OCI-LY7 (cell line): ENCODE measurements at regions not wholly inside any gene's neighbourhood (a gene's known extent, or its start where the extent isn't known, plus 50 kb on each side); places are given as distances from the start of the nearest gene placed in this dataset.

Experiments used
- EZH2phosphoT487 ChIP-seq: fragments of 200-600 bp; sonication (generic); IDR thresholded peaks from 2 replicates; pipeline ENCODE4 v1.6.1; 2018; ENCODE audit warnings: low read depth, borderline replicate concordance, mild to moderate bottlenecking, mixed run types, antibody characterized with exemption, low read length, moderate library complexity, mixed read lengths
- TF ChIP-seq, protein P1 (sequence below): fragments of 200-600 bp; sonication (generic); conservative IDR thresholded peaks from 2 replicates; pipeline ENCODE4 v1.5.1; 2014; ENCODE audit warnings: mild to moderate bottlenecking, antibody characterized with exemption, low read length, moderate library complexity, mixed read lengths

DNA sequence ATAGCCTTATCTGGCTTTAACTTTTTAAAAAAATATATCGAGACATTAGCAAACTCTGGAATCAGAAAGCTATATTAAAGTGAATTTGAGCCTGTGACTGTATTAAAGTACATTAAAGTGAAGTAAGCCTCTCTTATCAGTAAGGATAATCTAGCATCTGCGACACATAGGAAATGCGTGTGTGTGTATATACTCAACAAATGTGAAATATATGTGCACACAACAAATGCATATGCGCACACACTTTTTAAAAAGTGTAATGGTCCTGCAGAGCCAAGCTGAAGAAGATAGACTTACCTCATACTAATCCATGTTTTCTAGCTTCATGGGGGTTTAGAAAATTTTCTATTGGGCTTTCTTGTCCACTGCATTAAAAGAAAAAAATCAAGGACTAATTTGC, 437.1 kb downstream of the ZIC1 start:
- TF ChIP-seq, protein P1, sequence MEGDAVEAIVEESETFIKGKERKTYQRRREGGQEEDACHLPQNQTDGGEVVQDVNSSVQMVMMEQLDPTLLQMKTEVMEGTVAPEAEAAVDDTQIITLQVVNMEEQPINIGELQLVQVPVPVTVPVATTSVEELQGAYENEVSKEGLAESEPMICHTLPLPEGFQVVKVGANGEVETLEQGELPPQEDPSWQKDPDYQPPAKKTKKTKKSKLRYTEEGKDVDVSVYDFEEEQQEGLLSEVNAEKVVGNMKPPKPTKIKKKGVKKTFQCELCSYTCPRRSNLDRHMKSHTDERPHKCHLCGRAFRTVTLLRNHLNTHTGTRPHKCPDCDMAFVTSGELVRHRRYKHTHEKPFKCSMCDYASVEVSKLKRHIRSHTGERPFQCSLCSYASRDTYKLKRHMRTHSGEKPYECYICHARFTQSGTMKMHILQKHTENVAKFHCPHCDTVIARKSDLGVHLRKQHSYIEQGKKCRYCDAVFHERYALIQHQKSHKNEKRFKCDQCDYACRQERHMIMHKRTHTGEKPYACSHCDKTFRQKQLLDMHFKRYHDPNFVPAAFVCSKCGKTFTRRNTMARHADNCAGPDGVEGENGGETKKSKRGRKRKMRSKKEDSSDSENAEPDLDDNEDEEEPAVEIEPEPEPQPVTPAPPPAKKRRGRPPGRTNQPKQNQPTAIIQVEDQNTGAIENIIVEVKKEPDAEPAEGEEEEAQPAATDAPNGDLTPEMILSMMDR, result no peak
- no peak for TF ChIP-seq EZH2phosphoT487
